ENCODE measurements at regions not wholly inside any gene's neighbourhood (a gene's known extent, or its start where the extent isn't known, plus 50 kb on each side); places are given as distances from the start of the nearest gene placed in this dataset.

GRCh38 chr2:16279201-16279570, 338.8 kb downstream of the MYCN start:
- no peak for TF ChIP-seq CTCF (IDR thresholded peaks at IDR 0.05 in 8 of 11, conservative IDR thresholded peaks at IDR 0.05 in 3 of 11)
- TF ChIP-seq POLR2AphosphoS5 (IDR thresholded peaks at IDR 0.05): no peak
- no peak for TF ChIP-seq POLR2A (IDR thresholded peaks at IDR 0.05)
